ENCODE measurements at regions not wholly inside any gene's neighbourhood (a gene's known extent, or its start where the extent isn't known, plus 50 kb on each side); places are given as distances from the start of the nearest gene placed in this dataset.
A peak's percentile ranks its signal among the peaks of the same experiment; 100 is the strongest.
"Not testable (repeated sequence)": the region's sequence is repeated elsewhere in the genome, so short reads cannot be mapped to it uniquely, and the experiment has no call there.

GRCh38 chr4:3884261-3884660 lies 118.1 kb downstream of the ADRA2C start:
- 81 to 86% methylated on average over 5 of the region's 5 CpGs for WGBS, 2 experiments
- not testable (repeated sequence) for H3K9me3 ChIP-seq (ENCODE audit: control insufficient read depth, low read length); H3K4me3 ChIP-seq (ENCODE audit: insufficient read depth, low read depth, low read length); H3K27ac ChIP-seq (ENCODE audit: insufficient read depth, low read depth, low read length, poor library complexity, severe bottlenecking); H3K36me3 ChIP-seq (ENCODE audit: control insufficient read depth, insufficient read depth, low read length); H3K4me1 ChIP-seq (ENCODE audit: control insufficient read depth, insufficient read depth, low read length)
- peaks cover 12% of the 10 kb centered on the region for H3K27me3 ChIP-seq (ENCODE audit: control insufficient read depth, insufficient read depth, low read length, poor library complexity, severe bottlenecking)

- not testable (repeated sequence) for H3K4me3 ChIP-seq (ENCODE audit: insufficient read depth, low read depth, low read length); H3K9me3 ChIP-seq (ENCODE audit: control insufficient read depth, low read length); H3K4me1 ChIP-seq (ENCODE audit: control insufficient read depth, insufficient read depth, low read length); H3K36me3 ChIP-seq (ENCODE audit: control insufficient read depth, insufficient read depth, low read length); H3K27me3 ChIP-seq (ENCODE audit: control insufficient read depth, insufficient read depth, low read length, poor library complexity, severe bottlenecking); H3K27ac ChIP-seq (ENCODE audit: insufficient read depth, low read depth, low read length, poor library complexity, severe bottlenecking)
- 20 to 27% methylated on average over 6 of the region's 8 CpGs for WGBS, 2 experiments
These were observed 127.4 kb downstream of the ADRA2C start for GRCh38 chr4:3893590-3893989.

- H3K4me1 ChIP-seq (ENCODE audit: control insufficient read depth, insufficient read depth, low read length); H3K36me3 ChIP-seq (ENCODE audit: control insufficient read depth, insufficient read depth, low read length); H3K27me3 ChIP-seq (ENCODE audit: control insufficient read depth, insufficient read depth, low read length, poor library complexity, severe bottlenecking); H3K4me3 ChIP-seq (ENCODE audit: insufficient read depth, low read depth, low read length); H3K9me3 ChIP-seq (ENCODE audit: control insufficient read depth, low read length): not testable (repeated sequence)
- WGBS, 2 experiments = 83 to 86% methylated on average over 20 of the region's 20 CpGs
- peak overlapping the region; percentile 16 for H3K27ac ChIP-seq (ENCODE audit: insufficient read depth, low read depth, low read length, poor library complexity, severe bottlenecking)
These were observed 128.1 kb downstream of the ADRA2C start for GRCh38 chr4:3894086-3894959.

GRCh38 chr4:3896441-3896840 lies 130.3 kb downstream of the ADRA2C start:
- 91 to 95% methylated on average over 6 of the region's 6 CpGs for WGBS, 2 experiments
- Histone ChIP-seq H3K27me3 (ENCODE audit: control insufficient read depth, insufficient read depth, low read length, poor library complexity, severe bottlenecking) (no peaks in the 10 kb centered on the region), H3K36me3 (ENCODE audit: control insufficient read depth, insufficient read depth, low read length) (no peaks in the 10 kb centered on the region), H3K27ac (ENCODE audit: insufficient read depth, low read depth, low read length, poor library complexity, severe bottlenecking) (no peak overlapping the region), H3K4me1 (ENCODE audit: control insufficient read depth, insufficient read depth, low read length) (no peaks in the 10 kb centered on the region), H3K9me3 (ENCODE audit: control insufficient read depth, low read length) (no peaks in the 10 kb centered on the region), H3K4me3 (ENCODE audit: insufficient read depth, low read depth, low read length) (no peak overlapping the region)

- H3K27ac ChIP-seq (ENCODE audit: insufficient read depth, low read depth, low read length, poor library complexity, severe bottlenecking); H3K4me3 ChIP-seq (ENCODE audit: insufficient read depth, low read depth, low read length); H3K9me3 ChIP-seq (ENCODE audit: control insufficient read depth, low read length); H3K27me3 ChIP-seq (ENCODE audit: control insufficient read depth, insufficient read depth, low read length, poor library complexity, severe bottlenecking); H3K36me3 ChIP-seq (ENCODE audit: control insufficient read depth, insufficient read depth, low read length); H3K4me1 ChIP-seq (ENCODE audit: control insufficient read depth, insufficient read depth, low read length): not testable (repeated sequence)
- WGBS, 2 experiments = 93 to 97% methylated on average over 12 to 13 of the region's 20 CpGs
These were observed 130.8 kb downstream of the ADRA2C start for GRCh38 chr4:3896871-3897578.

- H3K9me3 ChIP-seq (ENCODE audit: control insufficient read depth, low read length) = no peaks in the 10 kb centered on the region
- WGBS, 2 experiments = 92 to 94% methylated on average over 19 of the region's 19 CpGs
These were observed 131.9 kb downstream of the ADRA2C start for GRCh38 chr4:3898098-3898497.

GRCh38 chr4:3898928-3899327 lies 132.7 kb downstream of the ADRA2C start:
- 93 to 95% methylated on average over 10 of the region's 10 CpGs for WGBS, 2 experiments
- H3K36me3 ChIP-seq (ENCODE audit: control insufficient read depth, insufficient read depth, low read length); H3K27ac ChIP-seq (ENCODE audit: insufficient read depth, low read depth, low read length, poor library complexity, severe bottlenecking); H3K4me3 ChIP-seq (ENCODE audit: insufficient read depth, low read depth, low read length); H3K9me3 ChIP-seq (ENCODE audit: control insufficient read depth, low read length); H3K4me1 ChIP-seq (ENCODE audit: control insufficient read depth, insufficient read depth, low read length); H3K27me3 ChIP-seq (ENCODE audit: control insufficient read depth, insufficient read depth, low read length, poor library complexity, severe bottlenecking): not testable (repeated sequence)

More at GRCh38 chr4:3898098-3898497, 131.9 kb downstream of the ADRA2C start:
- Histone ChIP-seq H3K27me3 (ENCODE audit: control insufficient read depth, insufficient read depth, low read length, poor library complexity, severe bottlenecking) (no peaks in the 10 kb centered on the region), H3K27ac (ENCODE audit: insufficient read depth, low read depth, low read length, poor library complexity, severe bottlenecking) (no peak overlapping the region), H3K36me3 (ENCODE audit: control insufficient read depth, insufficient read depth, low read length) (no peaks in the 10 kb centered on the region), H3K4me1 (ENCODE audit: control insufficient read depth, insufficient read depth, low read length) (no peaks in the 10 kb centered on the region), H3K4me3 (ENCODE audit: insufficient read depth, low read depth, low read length) (no peak overlapping the region)

GRCh38 chr4:3904264-3904955 lies 138.2 kb downstream of the ADRA2C start:
- not testable (repeated sequence) for H3K9me3 ChIP-seq (ENCODE audit: control insufficient read depth, low read length); H3K36me3 ChIP-seq (ENCODE audit: control insufficient read depth, insufficient read depth, low read length); H3K4me1 ChIP-seq (ENCODE audit: control insufficient read depth, insufficient read depth, low read length); H3K4me3 ChIP-seq (ENCODE audit: insufficient read depth, low read depth, low read length); H3K27ac ChIP-seq (ENCODE audit: insufficient read depth, low read depth, low read length, poor library complexity, severe bottlenecking); H3K27me3 ChIP-seq (ENCODE audit: control insufficient read depth, insufficient read depth, low read length, poor library complexity, severe bottlenecking)
- 86 to 89% methylated on average over 14 to 15 of the region's 15 CpGs for WGBS, 2 experiments

GRCh38 chr4:3909616-3910015 lies 143.4 kb downstream of the ADRA2C start:
- not testable (repeated sequence) for H3K4me1 ChIP-seq (ENCODE audit: control insufficient read depth, insufficient read depth, low read length); H3K4me3 ChIP-seq (ENCODE audit: insufficient read depth, low read depth, low read length); H3K27me3 ChIP-seq (ENCODE audit: control insufficient read depth, insufficient read depth, low read length, poor library complexity, severe bottlenecking); H3K9me3 ChIP-seq (ENCODE audit: control insufficient read depth, low read length); H3K36me3 ChIP-seq (ENCODE audit: control insufficient read depth, insufficient read depth, low read length); H3K27ac ChIP-seq (ENCODE audit: insufficient read depth, low read depth, low read length, poor library complexity, severe bottlenecking)
- 79 to 82% methylated on average over 3 of the region's 3 CpGs for WGBS, 2 experiments

All from ectodermal cell (in vitro differentiated cells).